Caco-2 (cell line): ENCODE measurements at regions not wholly inside any gene's neighbourhood (a gene's known extent, or its start where the extent isn't known, plus 50 kb on each side); places are given as distances from the start of the nearest gene placed in this dataset.

ENCODE experiments used
- BruUV-seq: library from RNA; stranded (reverse); fragments of 400-500 nt; replicated peaks from 2 replicates; lab custom pipeline; 2021; lab: Mats Ljungman, UMichigan
- CTCF ChIA-PET: fragments of 300-600 bp; sonication (Branson Sonifier 250); formaldehyde crosslinking; loops from one replicate; lab custom pipeline; 2022; ENCODE audit warnings: antibody characterized with exemption; lab: Charles Lee
- POLR2A ChIA-PET: fragments of 300-600 bp; sonication (Branson Sonifier 250); formaldehyde crosslinking; loops from one replicate; lab custom pipeline; 2022; ENCODE audit warnings: antibody characterized with exemption; lab: Charles Lee
- DNase-seq, 2 experiments: peaks; one replicate each; pipeline versions ENCODE4 v3.0.0 to v3.0.0-alpha.2; 2020 to 2022
- H3K27me3 ChIP-seq: replicated peaks from 2 replicates; pipeline ENCODE4 v1.6.0; 2011; ENCODE audit warnings: low read length; ENCODE audit not compliant: control insufficient read depth, insufficient read depth
- H3K36me3 ChIP-seq: 2 replicates; pipeline ENCODE4 v1.5.1; 2011; ENCODE audit warnings: low read length; ENCODE audit not compliant: control insufficient read depth, insufficient read depth
- H3K4me1 ChIP-seq: fragments of 250-450 bp; sonication (Bioruptor Pico); 2 replicates; pipeline ENCODE4 v1.5.1; 2020; ENCODE audit warnings: mild to moderate bottlenecking
- H3K4me3 ChIP-seq: 2 replicates; pipeline ENCODE4 v1.5.1; 2011; ENCODE audit warnings: low read depth, mild to moderate bottlenecking, control low read depth, low read length
- H3K9me3 ChIP-seq: fragments of 250-450 bp; sonication (Bioruptor Pico); 2 replicates; pipeline ENCODE4 v1.5.1; 2020; ENCODE audit warnings: mild to moderate bottlenecking, moderate library complexity
- H3K27ac Mint-ChIP-seq: one replicate; pipeline ENCODE4 v1.8.0; 2022; ENCODE audit warnings: mixed read lengths; ENCODE audit not compliant: unreplicated experiment
- H3K27me3 Mint-ChIP-seq: one replicate; pipeline ENCODE4 v1.8.0; 2022; ENCODE audit warnings: mixed read lengths; ENCODE audit not compliant: insufficient read depth, unreplicated experiment
- H3K36me3 Mint-ChIP-seq: one replicate; pipeline ENCODE4 v1.8.0; 2022; ENCODE audit warnings: mild to moderate bottlenecking, mixed read lengths; ENCODE audit not compliant: insufficient read depth, unreplicated experiment
- H3K4me1 Mint-ChIP-seq: one replicate; pipeline ENCODE4 v1.8.0; 2022; ENCODE audit warnings: low read depth, mixed read lengths; ENCODE audit not compliant: unreplicated experiment
- H3K4me3 Mint-ChIP-seq: one replicate; pipeline ENCODE4 v1.8.0; 2022; ENCODE audit warnings: mild to moderate bottlenecking, moderate library complexity, mixed read lengths; ENCODE audit not compliant: unreplicated experiment
- H3K9me3 Mint-ChIP-seq: one replicate; pipeline ENCODE4 v1.8.0; 2022; ENCODE audit warnings: mixed read lengths; ENCODE audit not compliant: unreplicated experiment
- intact Hi-C: fragments of 100-400 bp; cut with micrococcal nuclease; formaldehyde crosslinking; loops from one replicate; pipeline ENCODE4 v1.10.0; 2022; ENCODE audit not compliant: unreplicated experiment
- TF ChIP-seq, protein P1 (sequence below), 2 experiments: fragments of 200-600 bp in 1 of 2; IDR thresholded peaks; 1 replicate in 1 of 2; 2 replicates in 1 of 2; pipeline versions ENCODE4 v1.5.1 to v1.8.0; 2011 to 2022; ENCODE audit warnings: antibody characterized with exemption in 1 of 2, control low read depth in 1 of 2, inconsistent platforms in 1 of 2, low read depth in 1 of 2, low read length in 1 of 2, mild to moderate bottlenecking in 1 of 2, moderate library complexity in 1 of 2; ENCODE audit not compliant: insufficient read depth in 1 of 2, severe bottlenecking in 1 of 2, unreplicated experiment in 1 of 2

DNA sequence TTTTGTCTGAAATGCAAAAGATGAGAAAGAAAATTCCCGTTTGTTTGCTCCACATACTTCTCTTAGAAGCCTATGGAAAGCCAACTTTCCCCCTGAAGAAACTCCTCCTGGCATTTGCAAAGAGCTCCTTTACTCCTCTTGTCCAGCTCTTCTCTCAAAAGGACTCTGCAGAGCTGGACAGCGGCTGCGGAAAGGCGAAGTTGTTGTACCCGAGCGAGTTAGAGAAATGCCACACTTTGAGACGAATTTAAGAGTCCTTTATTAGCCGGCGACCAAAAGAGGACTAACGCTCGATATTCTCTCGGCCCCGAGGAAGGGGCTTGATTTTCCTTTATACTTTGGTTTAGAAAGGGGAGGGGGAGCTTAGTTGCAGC is 157.8 kb downstream of the TRIM27 start:
- Mint-ChIP-seq H3K36me3 (no peaks in the 10 kb centered on the region), H3K4me3 (peak overlapping the region; percentile 63), H3K27ac (no peak overlapping the region), H3K9me3 (no peaks in the 10 kb centered on the region), H3K27me3 (no peaks in the 10 kb centered on the region), H3K4me1 (peaks cover 17% of the 10 kb centered on the region)
- H3K36me3 ChIP-seq, result no peaks in the 10 kb centered on the region
- H3K4me1 ChIP-seq, result peaks cover 13% of the 10 kb centered on the region
- H3K4me3 ChIP-seq, result no peak overlapping the region
- CTCF ChIA-PET, result no interaction called here
- H3K27me3 ChIP-seq, result no peaks in the 10 kb centered on the region
- intact Hi-C loops, result no loop called here
- H3K9me3 ChIP-seq, result no peaks in the 10 kb centered on the region
- TF ChIP-seq, protein P1, sequence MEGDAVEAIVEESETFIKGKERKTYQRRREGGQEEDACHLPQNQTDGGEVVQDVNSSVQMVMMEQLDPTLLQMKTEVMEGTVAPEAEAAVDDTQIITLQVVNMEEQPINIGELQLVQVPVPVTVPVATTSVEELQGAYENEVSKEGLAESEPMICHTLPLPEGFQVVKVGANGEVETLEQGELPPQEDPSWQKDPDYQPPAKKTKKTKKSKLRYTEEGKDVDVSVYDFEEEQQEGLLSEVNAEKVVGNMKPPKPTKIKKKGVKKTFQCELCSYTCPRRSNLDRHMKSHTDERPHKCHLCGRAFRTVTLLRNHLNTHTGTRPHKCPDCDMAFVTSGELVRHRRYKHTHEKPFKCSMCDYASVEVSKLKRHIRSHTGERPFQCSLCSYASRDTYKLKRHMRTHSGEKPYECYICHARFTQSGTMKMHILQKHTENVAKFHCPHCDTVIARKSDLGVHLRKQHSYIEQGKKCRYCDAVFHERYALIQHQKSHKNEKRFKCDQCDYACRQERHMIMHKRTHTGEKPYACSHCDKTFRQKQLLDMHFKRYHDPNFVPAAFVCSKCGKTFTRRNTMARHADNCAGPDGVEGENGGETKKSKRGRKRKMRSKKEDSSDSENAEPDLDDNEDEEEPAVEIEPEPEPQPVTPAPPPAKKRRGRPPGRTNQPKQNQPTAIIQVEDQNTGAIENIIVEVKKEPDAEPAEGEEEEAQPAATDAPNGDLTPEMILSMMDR (IDR thresholded peaks at IDR 0.05; ENCODE audit: insufficient read depth in 1 of 2, low read depth in 1 of 2, low read length in 1 of 2, severe bottlenecking in 1 of 2, unreplicated experiment in 1 of 2), result no peak
- no peak for DNase-seq
- POLR2A ChIA-PET, result no interaction called here
- BruUV-seq, result no TSS peak

DNA sequence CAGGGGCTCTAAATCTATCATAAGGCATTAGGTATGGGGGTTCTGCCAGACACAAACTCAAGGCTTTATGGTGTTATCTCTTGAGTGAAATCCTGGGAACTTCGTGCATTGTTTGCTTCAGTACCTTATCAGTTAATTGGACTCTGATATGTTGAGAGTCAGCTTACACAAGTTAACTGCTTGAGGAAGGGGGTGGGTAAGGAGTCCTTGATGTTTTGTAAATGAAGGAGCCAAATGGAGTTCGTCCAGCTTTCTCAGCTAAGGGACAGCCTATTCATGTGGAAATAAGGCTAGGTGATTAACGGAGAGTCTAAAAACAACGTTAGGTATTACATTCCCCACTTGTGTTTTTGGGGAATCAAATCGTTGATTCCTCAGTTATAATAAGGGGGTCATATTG is 157.4 kb downstream of the TRIM27 start:
- no peaks in the 10 kb centered on the region for H3K36me3 ChIP-seq
- CTCF ChIA-PET, result no interaction called here
- no TSS peak for BruUV-seq
- no peaks in the 10 kb centered on the region for H3K27me3 Mint-ChIP-seq
- no peak overlapping the region for H3K27ac Mint-ChIP-seq
- no peaks in the 10 kb centered on the region for H3K27me3 ChIP-seq
- peak in 1 of 2 experiments; percentile 24 for DNase-seq
- peak overlapping the region; percentile 63 for H3K4me3 Mint-ChIP-seq
- intact Hi-C loops, result no loop called here
- peaks cover 13% of the 10 kb centered on the region for H3K4me1 ChIP-seq
- no peak overlapping the region for H3K4me3 ChIP-seq
- H3K4me1 Mint-ChIP-seq, result peaks cover 17% of the 10 kb centered on the region
- no peaks in the 10 kb centered on the region for H3K9me3 Mint-ChIP-seq
- no peaks in the 10 kb centered on the region for H3K36me3 Mint-ChIP-seq
- TF ChIP-seq, protein P1 (IDR thresholded peaks at IDR 0.05; ENCODE audit: insufficient read depth in 1 of 2, low read depth in 1 of 2, low read length in 1 of 2, severe bottlenecking in 1 of 2, unreplicated experiment in 1 of 2), result no peak
- POLR2A ChIA-PET, result no interaction called here
- H3K9me3 ChIP-seq, result no peaks in the 10 kb centered on the region

DNA sequence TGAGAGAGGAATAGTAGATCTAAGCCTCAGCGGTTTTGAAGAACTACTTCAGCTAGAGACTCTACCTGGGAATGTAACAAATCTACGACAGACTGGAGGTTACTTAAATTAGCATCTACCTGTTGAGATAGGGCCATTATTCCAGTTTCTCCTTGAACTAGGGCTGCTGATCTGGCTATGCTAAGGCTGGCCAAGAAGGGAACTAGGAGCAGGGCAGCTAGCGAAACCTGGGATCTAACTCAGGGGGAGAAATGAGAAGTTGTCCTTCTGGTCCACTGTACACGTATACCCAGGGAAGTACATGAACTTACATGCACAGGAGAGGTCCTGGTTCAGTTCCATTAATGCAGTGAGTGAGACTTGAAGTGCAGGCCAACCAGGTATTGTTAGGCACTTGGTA is 156.7 kb downstream of the TRIM27 start:
- Histone ChIP-seq H3K4me1 (peaks cover 13% of the 10 kb centered on the region), H3K27me3 (no peaks in the 10 kb centered on the region), H3K4me3 (no peak overlapping the region), H3K36me3 (no peaks in the 10 kb centered on the region), H3K9me3 (no peaks in the 10 kb centered on the region)
- BruUV-seq, result no TSS peak
- Mint-ChIP-seq H3K27me3 (no peaks in the 10 kb centered on the region), H3K9me3 (no peaks in the 10 kb centered on the region), H3K4me1 (peaks cover 17% of the 10 kb centered on the region), H3K27ac (no peak overlapping the region), H3K36me3 (no peaks in the 10 kb centered on the region), H3K4me3 (no peak overlapping the region)
- ChIA-PET POLR2A (no interaction called here), CTCF (no interaction called here)
- intact Hi-C loops, result no loop called here
- TF ChIP-seq, protein P1 (IDR thresholded peaks at IDR 0.05; ENCODE audit: insufficient read depth in 1 of 2, low read depth in 1 of 2, low read length in 1 of 2, severe bottlenecking in 1 of 2, unreplicated experiment in 1 of 2), result no peak
- no peak for DNase-seq
